AG04449 (cell line): ENCODE measurements at regions not wholly inside any gene's neighbourhood (a gene's known extent, or its start where the extent isn't known, plus 50 kb on each side); places are given as distances from the start of the nearest gene placed in this dataset.

Experiments used
- CTCF ChIA-PET: fragments of 350-600 bp; formaldehyde crosslinking; extraction: SDS; loops from one replicate; lab custom pipeline; 2021; ENCODE audit warnings: antibody characterized with exemption; lab: Yijun Ruan, JAX
- POLR2A ChIA-PET: fragments of 400-600, 350-600 bp; formaldehyde crosslinking; extraction: SDS; loops from one replicate; lab custom pipeline; 2020; ENCODE audit warnings: antibody characterized with exemption, inconsistent platforms; lab: Yijun Ruan, JAX
- DNase-seq: peaks from one replicate; pipeline ENCODE4 v3.0.0-alpha.2; 2010; ENCODE audit warnings: low read depth, low spot score
- H3K4me3 ChIP-seq: 2 replicates; pipeline ENCODE4 v1.5.1; 2011; ENCODE audit warnings: low read depth, mild to moderate bottlenecking, control low read depth, low read length
- TF ChIP-seq, protein P1 (sequence below): IDR thresholded peaks from one replicate; pipeline ENCODE4 v1.5.1; 2011; ENCODE audit warnings: mild to moderate bottlenecking, moderate library complexity, low read length, control low read depth, inconsistent platforms; ENCODE audit not compliant: insufficient read depth; ENCODE audit errors: missing control alignments

DNA sequence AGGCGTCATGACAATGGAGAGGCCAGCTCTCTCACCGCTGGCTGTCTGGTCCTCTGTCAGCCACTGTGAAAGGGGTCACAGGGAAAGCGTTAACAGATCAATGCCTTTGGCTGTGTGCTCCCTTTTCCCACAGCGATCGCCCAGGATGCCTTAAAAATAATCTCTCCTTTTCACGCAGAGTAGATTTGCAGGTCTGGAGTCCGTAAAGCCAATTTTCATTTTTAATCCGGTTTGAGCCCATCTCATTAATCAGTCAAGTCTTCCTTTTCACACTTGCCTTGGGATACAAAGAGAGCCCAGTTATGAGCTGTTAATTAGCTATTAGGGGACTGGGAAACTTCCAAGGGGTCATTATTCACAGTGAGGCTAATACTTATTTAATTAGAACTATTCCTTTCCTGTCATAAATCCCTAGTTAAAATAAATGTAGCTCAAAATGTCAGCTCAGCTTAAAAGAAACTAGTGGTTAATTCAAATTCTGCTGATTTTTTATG is 104.3 kb upstream of the RASGRP1 start:
- TF ChIP-seq, protein P1, sequence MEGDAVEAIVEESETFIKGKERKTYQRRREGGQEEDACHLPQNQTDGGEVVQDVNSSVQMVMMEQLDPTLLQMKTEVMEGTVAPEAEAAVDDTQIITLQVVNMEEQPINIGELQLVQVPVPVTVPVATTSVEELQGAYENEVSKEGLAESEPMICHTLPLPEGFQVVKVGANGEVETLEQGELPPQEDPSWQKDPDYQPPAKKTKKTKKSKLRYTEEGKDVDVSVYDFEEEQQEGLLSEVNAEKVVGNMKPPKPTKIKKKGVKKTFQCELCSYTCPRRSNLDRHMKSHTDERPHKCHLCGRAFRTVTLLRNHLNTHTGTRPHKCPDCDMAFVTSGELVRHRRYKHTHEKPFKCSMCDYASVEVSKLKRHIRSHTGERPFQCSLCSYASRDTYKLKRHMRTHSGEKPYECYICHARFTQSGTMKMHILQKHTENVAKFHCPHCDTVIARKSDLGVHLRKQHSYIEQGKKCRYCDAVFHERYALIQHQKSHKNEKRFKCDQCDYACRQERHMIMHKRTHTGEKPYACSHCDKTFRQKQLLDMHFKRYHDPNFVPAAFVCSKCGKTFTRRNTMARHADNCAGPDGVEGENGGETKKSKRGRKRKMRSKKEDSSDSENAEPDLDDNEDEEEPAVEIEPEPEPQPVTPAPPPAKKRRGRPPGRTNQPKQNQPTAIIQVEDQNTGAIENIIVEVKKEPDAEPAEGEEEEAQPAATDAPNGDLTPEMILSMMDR: no peak
- POLR2A ChIA-PET: no interaction called here

DNA sequence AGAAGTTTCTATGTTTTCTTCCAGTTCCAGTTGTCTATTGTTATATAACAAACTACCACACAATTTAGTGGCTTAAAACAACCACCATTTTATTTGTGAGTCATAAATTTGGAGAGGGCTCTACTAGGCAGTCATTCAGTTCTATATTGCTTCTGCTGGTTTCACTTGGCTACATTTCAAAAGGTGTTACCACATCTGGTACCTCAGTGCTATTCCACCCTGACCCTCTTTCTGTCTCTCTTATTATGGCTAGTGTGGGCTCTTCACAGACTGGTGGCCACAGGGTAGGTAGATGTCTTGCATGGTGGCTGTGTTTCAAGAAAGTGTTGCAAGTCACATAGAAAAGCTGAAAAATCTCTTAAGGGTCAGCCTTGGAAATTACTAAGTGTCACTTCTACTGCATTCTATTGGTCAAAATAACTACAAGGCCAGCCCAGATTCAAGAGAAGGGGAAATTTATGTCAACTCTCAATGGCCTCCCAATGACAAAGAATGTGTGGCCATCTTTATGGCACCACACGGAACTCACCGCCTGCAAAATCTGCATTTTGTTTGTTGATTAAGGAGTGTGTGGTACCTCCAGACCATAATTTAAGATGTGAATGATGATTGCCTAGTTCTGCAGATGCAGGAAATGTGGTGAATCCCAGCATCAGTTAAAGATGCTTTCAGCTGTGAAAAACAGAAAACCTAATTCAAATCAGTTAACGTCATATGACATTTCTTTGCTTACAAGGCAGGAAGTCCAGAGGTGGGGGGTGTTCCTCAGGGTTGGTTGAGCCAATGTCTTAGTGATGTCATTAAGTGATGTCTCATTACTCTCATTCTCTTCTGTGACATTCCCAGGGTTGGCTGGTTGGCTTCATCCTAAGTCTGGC is 105.8 kb upstream of the RASGRP1 start:
- CTCF ChIA-PET: interaction anchor here (1.2 to 2.9 kb wide), 5 partner anchors 10 to 107 kb away, joined by 4 to 10 read pairs (median 5); partner anchors contain the start of gene RASGRP1
- no peak for DNase-seq
- POLR2A ChIA-PET: no interaction called here
- TF ChIP-seq, protein P1: no peak
- no peak overlapping the region for H3K4me3 ChIP-seq

More for the DNA sequence above, 104.3 kb upstream of the RASGRP1 start:
- no peak for DNase-seq
- CTCF ChIA-PET: interaction anchor here (0.7 to 2.9 kb wide), 4 partner anchors 13 to 1103 kb away, joined by 3 to 10 read pairs (median 4); partner anchors contain the start of gene RASGRP1
- no peak overlapping the region for H3K4me3 ChIP-seq

DNA sequence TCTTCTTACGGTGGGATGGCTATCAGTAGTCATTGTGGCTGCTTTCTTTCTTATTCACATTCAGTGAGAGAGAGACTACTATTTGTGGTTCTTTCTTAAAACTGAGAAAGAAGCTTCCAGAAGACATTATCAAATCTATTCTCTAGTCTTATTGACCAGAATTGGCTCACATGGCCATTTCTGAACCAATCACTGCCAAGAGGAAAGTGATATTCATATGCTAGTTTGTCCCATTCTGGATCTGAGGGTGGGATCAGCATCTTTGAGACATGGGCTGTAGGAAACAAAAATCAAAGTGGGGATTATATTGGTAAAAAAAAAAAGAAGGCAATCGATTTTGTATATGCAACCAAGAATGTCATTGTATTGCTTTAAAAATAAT is 106.4 kb upstream of the RASGRP1 start:
- ChIA-PET POLR2A (no interaction called here), CTCF (interaction anchor here (1.3 to 2.3 kb wide), 2 partner anchors 10 to 107 kb away, joined by 4 to 7 read pairs; no protein-coding TSS in a partner anchor)
- no peak overlapping the region for H3K4me3 ChIP-seq
- no peak for DNase-seq
- TF ChIP-seq, protein P1: no peak

DNA sequence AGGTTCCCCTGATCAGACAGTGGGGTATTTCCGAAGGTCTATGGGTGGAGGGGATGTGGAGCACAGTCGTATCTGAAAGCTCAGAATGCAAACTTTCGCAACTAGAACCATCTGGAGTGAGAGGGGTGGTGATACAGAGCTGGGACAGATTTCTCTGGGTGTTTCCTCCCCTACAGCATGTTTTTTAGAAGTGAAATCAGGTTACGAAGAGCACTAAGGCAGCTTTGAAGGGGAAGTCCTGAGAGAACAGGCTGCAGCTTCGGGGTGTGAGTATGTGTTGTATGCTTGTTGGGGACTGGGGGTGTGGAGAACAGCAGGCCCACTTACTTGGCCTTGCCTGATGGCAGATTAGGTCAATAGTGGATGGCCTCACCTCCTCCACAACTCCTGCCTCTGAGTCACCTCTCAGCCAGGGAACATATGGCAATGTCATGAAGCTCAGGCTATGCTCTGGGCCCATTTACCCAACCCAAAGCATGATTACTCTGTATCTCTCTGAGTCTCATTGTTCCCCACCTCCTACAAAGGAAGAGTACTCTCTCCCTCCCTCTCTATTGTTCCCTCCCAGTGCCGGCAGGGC is 107.2 kb upstream of the RASGRP1 start:
- DNase-seq: no peak
- POLR2A ChIA-PET: no interaction called here
- CTCF ChIA-PET: interaction anchor here (0.7 to 4.8 kb wide), 4 partner anchors 12 to 1546 kb away, joined by 3 to 37 read pairs (median 5); no protein-coding TSS in a partner anchor
- TF ChIP-seq, protein P1: no peak
- H3K4me3 ChIP-seq: no peak overlapping the region

DNA sequence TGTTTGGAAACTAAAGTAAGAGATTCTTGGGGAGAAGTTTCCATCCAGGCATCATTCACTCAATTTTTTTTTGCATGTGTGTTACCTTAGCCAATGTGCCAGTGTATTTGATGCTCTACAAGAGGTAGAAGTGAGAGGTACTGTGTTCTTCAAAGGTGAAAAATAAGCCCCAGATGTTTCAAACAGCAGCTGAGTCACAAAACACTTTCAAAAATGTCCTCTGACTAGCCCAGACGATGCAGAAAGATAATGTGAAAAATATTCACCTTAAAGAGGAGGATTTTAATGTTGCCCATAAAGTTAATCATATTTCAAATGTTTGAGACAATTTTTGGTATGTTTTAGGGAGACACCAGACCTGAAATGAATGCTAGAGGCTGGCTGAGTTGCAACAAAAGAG is 107.7 kb upstream of the RASGRP1 start:
- no peak for DNase-seq
- no peak overlapping the region for H3K4me3 ChIP-seq
- POLR2A ChIA-PET: no interaction called here
- CTCF ChIA-PET: interaction anchor here (0.7 to 4.8 kb wide), 5 partner anchors 11 to 1545 kb away, joined by 3 to 37 read pairs (median 7); no protein-coding TSS in a partner anchor
- TF ChIP-seq, protein P1: no peak
